ENCODE measurements at regions not wholly inside any gene's neighbourhood (a gene's known extent, or its start where the extent isn't known, plus 50 kb on each side); places are given as distances from the start of the nearest gene placed in this dataset.

- no peak for TF ChIP-seq TSHZ1 (tag by site-specific recombination; IDR thresholded peaks at IDR 0.05; ENCODE audit: borderline replicate concordance)
- TF ChIP-seq, protein P1, sequence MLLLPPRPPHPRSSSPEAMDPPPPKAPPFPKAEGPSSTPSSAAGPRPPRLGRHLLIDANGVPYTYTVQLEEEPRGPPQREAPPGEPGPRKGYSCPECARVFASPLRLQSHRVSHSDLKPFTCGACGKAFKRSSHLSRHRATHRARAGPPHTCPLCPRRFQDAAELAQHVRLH (tag by site-specific recombination; IDR thresholded peaks at IDR 0.05) = no peak
- no peak for TF ChIP-seq ZNF341 (tag by site-specific recombination; IDR thresholded peaks at IDR 0.05; ENCODE audit: low read depth)
- TF ChIP-seq ZNF423 (tag by site-specific recombination; IDR thresholded peaks at IDR 0.05) = no peak
- no peak for TF ChIP-seq SETDB1 (IDR thresholded peaks at IDR 0.05; ENCODE audit: insufficient read length, low read length)
- TF ChIP-seq KLF10 (tag by site-specific recombination; IDR thresholded peaks at IDR 0.05) = no peak
- TF ChIP-seq SCRT1 (tag by site-specific recombination; IDR thresholded peaks at IDR 0.05; ENCODE audit: borderline replicate concordance) = no peak
- no peak for TF ChIP-seq SP7 (tag by site-specific recombination; IDR thresholded peaks at IDR 0.05)
Measured at GRCh38 chr1:238476841-238477240, 586.1 kb upstream of the ZP4 start (continued).

DNA sequence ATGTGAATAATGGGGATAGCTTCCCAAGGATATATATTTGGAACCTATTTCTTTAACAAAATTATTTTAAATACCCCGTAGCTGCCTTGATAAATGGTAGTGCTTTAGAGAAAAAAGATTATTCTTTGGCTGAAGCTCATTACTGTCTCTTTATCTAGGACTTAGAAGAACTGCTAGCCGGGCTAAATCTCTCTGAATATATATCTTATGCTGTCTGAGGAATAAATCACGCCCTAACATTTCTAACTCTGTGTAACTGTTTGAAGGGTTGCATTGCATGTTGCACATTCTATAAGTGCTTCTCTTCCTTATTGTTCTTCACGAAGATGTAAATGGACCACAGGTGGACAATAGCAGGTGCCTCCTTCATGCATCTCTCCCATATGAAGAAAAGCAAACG lies 585.0 kb upstream of the ZP4 start:
- CTCF ChIA-PET = no interaction called here
- no peaks in the 10 kb centered on the region for H3K4me1 ChIP-seq (ENCODE audit: control insufficient read depth, insufficient read depth, low read length)
- no peak overlapping the region for H3K27ac ChIP-seq (ENCODE audit: extremely low read depth, low read depth, low read length)
- POLR2A ChIA-PET = no interaction called here
- no peaks in the 10 kb centered on the region for H3K9me3 ChIP-seq (ENCODE audit: control insufficient read depth, insufficient read depth, low read depth, low read length)
- H3K36me3 ChIP-seq (ENCODE audit: control insufficient read depth in 2 of 2, insufficient read depth in 1 of 2, low read length in 2 of 2) = no peaks in the 10 kb centered on the region
- H3K4me3 ChIP-seq (ENCODE audit: low read depth, low read length) = no peak overlapping the region
- TF ChIP-seq ZNF311 (tag by site-specific recombination; IDR thresholded peaks at IDR 0.05; ENCODE audit: borderline replicate concordance) (no peak), KLF7 (tag by site-specific recombination; IDR thresholded peaks at IDR 0.05; ENCODE audit: borderline replicate concordance) (no peak), ZNF510 (tag by site-specific recombination; IDR thresholded peaks at IDR 0.05; ENCODE audit: insufficient replicate concordance) (no peak), ZNF549 (tag by site-specific recombination; IDR thresholded peaks at IDR 0.05) (no peak), GLI2 (tag by site-specific recombination; IDR thresholded peaks at IDR 0.05; ENCODE audit: borderline replicate concordance, low read depth) (no peak), ZNF621 (tag by site-specific recombination; IDR thresholded peaks at IDR 0.05) (no peak), ZNF133 (tag by site-specific recombination; IDR thresholded peaks at IDR 0.05) (no peak), ZNF623 (tag by site-specific recombination; IDR thresholded peaks at IDR 0.05) (no peak), PRDM2 (tag by site-specific recombination; IDR thresholded peaks at IDR 0.05; ENCODE audit: borderline replicate concordance) (no peak), PRDM1 (tag by site-specific recombination; IDR thresholded peaks at IDR 0.05) (no peak), ZNF473 (tag by site-specific recombination; IDR thresholded peaks at IDR 0.05) (no peak), YY2 (tag by site-specific recombination; IDR thresholded peaks at IDR 0.05) (no peak)
- TF ChIP-seq, protein P2, sequence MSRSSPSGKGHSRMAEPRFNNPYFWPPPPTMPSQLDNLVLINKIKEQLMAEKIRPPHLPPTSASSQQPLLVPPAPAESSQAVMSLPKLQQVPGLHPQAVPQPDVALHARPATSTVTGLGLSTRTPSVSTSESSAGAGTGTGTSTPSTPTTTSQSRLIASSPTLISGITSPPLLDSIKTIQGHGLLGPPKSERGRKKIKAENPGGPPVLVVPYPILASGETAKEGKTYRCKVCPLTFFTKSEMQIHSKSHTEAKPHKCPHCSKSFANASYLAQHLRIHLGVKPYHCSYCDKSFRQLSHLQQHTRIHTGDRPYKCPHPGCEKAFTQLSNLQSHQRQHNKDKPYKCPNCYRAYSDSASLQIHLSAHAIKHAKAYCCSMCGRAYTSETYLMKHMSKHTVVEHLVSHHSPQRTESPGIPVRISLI (tag by site-specific recombination; IDR thresholded peaks at IDR 0.05) = no peak
- TF ChIP-seq, protein P3, sequence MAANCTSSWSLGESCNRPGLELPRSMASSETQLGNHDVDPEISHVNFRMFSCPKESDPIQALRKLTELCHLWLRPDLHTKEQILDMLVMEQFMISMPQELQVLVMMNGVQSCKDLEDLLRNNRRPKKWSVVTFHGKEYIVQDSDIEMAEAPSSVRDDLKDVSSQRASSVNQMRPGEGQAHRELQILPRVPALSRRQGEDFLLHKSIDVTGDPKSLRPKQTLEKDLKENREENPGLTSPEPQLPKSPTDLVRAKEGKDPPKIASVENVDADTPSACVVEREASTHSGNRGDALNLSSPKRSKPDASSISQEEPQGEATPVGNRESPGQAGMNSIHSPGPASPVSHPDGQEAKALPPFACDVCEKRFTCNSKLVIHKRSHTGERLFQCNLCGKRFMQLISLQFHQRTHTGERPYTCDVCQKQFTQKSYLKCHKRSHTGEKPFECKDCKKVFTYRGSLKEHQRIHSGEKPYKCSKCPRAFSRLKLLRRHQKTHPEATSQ (tag by site-specific recombination; IDR thresholded peaks at IDR 0.05) = no peak
- TF ChIP-seq, protein P4, sequence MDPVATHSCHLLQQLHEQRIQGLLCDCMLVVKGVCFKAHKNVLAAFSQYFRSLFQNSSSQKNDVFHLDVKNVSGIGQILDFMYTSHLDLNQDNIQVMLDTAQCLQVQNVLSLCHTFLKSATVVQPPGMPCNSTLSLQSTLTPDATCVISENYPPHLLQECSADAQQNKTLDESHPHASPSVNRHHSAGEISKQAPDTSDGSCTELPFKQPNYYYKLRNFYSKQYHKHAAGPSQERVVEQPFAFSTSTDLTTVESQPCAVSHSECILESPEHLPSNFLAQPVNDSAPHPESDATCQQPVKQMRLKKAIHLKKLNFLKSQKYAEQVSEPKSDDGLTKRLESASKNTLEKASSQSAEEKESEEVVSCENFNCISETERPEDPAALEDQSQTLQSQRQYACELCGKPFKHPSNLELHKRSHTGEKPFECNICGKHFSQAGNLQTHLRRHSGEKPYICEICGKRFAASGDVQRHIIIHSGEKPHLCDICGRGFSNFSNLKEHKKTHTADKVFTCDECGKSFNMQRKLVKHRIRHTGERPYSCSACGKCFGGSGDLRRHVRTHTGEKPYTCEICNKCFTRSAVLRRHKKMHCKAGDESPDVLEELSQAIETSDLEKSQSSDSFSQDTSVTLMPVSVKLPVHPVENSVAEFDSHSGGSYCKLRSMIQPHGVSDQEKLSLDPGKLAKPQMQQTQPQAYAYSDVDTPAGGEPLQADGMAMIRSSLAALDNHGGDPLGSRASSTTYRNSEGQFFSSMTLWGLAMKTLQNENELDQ (tag by site-specific recombination; IDR thresholded peaks at IDR 0.05; ENCODE audit: low read depth) = no peak
